GM21737 (cell line): ENCODE measurements at regions not wholly inside any gene's neighbourhood (a gene's known extent, or its start where the extent isn't known, plus 50 kb on each side); places are given as distances from the start of the nearest gene placed in this dataset.
"Not testable (repeated sequence)": the region's sequence is repeated elsewhere in the genome, so short reads cannot be mapped to it uniquely, and the experiment has no call there.

ENCODE experiments used
- ATAC-seq: cut with Tn5 transposase; IDR thresholded peaks from one replicate; pipeline ENCODE4 v1.9.1; 2021; ENCODE audit warnings: mild to moderate bottlenecking, moderate library complexity; ENCODE audit not compliant: unreplicated experiment

GRCh38 chr2:219724628-219725027, 97.2 kb downstream of the SLC4A3 start:
- no peak for ATAC-seq

DNA sequence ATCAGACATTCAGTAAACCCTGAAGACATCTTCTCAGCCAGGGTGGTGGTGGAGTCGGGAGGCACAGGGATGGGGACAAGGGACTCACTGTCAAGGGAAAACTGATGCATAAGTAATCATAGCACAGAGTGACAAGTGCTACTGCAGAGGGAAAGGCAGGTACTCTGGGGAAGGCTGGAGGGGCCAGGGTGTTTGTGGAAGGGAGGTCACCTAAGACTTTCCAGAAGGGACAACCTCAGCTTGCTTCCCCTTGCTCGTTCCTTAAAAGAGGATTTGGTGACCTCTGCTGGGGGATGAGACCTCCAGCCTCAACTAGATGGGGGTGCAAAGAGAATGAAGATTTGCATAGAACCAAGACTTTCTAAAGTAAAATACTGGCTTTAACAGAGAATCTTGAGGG, 99.5 kb downstream of the SLC4A3 start:
- ATAC-seq: no peak

DNA sequence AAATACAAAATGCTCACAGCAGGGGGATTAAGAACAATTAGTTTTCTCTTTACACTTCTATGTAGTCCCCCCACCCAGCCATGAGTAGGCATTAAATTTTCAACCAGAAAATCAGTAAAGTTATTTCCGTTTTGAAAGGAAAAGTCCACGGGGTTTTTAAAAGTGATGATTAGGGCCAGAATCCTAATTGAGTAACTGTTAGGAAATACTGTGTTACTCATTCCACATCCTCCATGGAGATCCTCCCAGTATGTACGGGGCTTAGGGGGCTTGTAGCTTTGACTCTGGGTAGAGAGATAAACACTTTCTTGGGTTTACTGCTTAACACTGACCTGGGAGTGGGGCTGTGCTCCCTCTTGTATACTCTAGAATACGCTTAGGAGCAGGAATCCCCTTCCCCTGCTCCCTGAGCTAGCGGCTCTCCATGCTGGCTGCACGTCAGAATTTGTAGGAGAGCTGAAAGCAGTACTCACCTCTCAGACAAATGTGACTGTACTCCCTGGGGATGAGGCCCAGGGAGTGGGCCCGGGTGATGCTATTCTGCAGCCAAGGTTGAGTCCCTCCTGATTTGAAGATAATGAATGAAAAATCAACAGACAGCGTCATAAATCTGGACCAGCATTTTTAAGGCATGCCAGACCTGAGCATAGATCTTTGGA, 100.5 kb downstream of the SLC4A3 start:
- ATAC-seq: no peak

DNA sequence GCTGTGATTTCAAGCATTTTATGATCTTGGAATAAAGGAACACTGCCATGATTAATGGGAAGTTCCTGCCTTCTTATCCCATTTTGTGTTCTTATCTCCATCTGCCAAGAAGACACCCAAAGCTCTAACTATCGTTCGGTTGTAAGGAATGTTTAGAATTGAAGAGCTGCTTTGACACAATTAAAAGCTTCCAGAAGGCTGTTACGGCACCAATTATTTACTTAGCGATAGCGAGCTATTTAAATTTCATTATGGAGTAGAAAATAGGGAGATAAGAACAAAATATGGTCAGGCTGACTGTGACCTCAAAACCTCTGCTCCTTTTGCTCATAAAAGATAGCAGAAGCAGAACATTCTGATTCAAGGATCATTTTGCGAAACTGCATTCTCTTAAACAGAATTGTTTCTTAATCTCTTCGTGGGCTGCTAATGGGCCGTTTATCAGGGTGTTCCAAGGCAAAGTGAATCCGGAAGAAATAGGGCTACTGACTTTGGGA, 101.6 kb downstream of the SLC4A3 start:
- ATAC-seq: no peak

DNA sequence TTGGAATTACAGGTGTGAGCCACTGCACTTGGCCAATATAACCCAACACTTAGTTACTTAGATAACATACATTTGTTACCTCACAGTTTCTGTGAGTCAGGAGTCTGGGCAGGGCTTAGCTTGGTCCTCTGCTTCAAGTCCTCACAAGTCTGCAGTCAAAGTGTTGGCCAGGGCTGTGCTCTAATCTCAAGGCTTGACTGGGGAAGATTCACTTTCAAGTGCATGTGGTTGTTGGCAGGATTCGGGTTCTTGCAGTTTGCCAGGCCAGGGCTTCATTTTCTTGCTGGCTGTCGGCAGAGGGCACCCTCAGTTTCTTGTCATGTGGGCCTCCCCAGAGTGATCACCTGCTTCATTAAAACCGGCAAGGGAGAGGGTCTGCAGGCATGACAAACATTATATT, 103.7 kb downstream of the SLC4A3 start:
- ATAC-seq: no peak

GRCh38 chr2:219733106-219733505, 105.7 kb downstream of the SLC4A3 start:
- no peak for ATAC-seq

DNA sequence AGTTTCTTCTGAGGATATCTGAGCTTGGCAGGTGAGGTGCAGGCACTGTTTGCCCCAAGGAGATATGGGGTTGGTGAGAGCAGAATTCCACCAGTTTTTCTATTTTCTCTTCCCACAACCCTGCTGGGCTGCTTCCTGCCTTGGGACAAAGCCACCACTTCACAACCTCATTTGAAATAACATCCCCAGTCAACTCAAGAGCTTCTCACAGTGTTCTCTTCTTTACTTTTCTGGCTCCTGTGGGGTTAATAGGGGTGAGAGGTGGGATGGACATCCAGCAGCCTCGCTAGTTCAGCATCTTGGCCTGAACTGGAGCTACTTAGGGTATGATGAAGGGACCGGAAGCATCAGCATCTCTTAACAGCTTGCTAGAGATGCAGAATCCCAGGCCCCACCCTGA, 106.3 kb downstream of the SLC4A3 start:
- ATAC-seq: no peak

- no peak for ATAC-seq
Observed at GRCh38 chr2:219736209-219736608, 108.8 kb downstream of the SLC4A3 start.

DNA sequence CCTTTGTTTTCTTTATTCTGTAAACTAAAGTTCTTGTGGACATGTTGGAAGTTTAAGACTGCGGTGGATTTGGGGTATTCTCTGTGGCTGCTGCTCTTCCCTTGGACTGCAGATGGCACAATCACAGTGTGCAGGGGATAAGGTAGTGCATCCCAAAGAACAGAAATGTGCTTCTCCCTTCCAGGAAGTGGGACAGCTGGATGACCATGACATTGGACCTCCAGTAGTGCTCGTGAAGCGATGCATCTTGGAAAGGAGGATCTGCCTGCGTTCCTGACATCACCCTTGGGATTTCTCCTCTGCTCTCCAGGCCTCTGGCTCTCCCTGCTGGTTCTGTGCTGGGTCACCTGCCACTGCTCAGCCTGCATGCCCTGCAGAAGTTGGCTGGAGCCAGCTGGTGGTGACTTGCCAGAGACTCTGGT, 109.9 kb downstream of the SLC4A3 start:
- ATAC-seq: no peak

DNA sequence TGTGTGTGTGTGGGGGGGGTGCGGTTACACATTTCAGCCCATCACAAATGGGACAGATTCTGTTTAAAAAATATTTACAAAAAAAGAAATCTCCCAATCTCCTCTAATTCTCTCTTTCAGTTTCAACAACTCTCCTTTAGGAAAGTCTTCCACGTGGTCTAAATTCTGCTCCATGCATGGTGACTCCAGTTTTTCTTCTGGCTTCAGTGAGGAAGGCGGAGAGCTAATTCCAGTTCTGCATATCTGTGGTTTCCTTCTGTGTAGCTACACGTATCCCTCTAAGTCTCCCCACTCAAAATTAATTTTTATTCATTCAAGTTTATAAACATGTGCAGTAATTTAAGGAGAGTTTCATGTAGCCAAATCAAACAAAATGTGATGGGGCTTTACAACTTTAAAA, 111.6 kb downstream of the SLC4A3 start:
- no peak for ATAC-seq

DNA sequence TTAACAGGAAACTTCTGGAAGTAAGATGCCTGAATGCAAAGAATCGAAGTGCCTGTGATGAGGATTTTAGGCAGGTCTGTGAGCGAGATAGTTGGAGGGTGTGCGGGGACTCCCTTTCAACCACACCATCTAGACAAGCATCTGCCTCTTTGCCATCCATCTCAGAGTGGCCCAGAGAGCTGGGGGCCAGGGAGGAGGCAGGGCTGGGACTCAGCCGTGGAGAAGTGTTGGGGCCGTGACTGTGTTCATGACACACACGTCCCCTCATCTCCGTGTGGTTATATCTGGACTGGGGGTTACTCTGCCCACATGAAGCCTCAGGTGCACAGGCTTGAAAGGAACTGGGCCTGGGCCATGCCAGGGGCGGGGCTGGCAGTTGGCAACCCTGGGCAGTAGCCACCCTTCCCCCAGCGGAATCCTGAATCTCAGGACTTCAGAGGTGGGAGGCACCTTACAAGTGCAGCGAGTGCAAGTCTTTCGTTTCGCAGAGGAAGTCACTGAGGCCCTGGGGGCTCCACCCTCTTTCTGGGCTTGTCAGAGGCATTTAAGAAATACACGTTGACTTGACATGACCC, 112.5 kb downstream of the SLC4A3 start:
- no peak for ATAC-seq

DNA sequence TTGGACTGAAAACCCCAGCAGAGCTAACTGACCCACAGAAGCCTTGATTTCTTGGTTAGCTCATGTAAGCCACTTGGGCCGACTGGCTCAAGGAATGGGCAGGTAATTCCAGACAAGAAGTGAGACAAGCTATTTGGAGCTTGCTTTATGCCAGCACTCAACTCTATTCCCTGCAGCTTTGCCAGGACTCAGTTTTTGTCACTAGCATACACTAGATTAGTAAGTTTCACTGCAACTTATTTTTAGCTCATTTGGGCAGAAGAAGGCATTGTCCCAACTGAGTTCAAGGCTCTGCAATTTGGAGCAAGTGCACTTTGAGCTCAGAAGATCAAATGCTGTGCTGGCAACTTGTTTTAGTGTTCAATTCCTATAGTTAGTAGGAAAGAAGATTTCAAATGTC, 116.1 kb downstream of the SLC4A3 start:
- ATAC-seq: no peak

DNA sequence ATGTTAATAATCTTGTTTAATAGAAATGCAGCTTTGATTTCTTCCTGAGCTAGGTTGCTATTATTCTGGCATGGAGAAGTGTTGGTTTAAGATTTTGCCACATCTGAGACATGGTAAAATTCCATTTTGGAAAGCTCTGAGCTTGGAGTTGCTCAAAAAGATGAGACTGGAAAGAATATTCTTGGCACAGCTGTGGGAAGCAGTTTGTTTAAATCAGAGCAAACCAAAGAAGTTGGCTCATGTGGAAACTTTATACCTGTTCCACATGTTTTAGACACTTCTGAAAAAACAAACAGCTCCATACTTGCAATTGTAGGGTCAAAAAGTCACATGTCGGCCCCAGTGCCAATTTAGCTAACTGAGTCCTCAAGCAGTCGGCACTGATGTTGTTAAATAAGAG, 116.6 kb downstream of the SLC4A3 start:
- ATAC-seq: no peak

- ATAC-seq: no peak
Observed at GRCh38 chr2:219744600-219744999, 117.2 kb downstream of the SLC4A3 start.

- no peak for ATAC-seq
Observed at GRCh38 chr2:219747637-219748036, 120.2 kb downstream of the SLC4A3 start.

DNA sequence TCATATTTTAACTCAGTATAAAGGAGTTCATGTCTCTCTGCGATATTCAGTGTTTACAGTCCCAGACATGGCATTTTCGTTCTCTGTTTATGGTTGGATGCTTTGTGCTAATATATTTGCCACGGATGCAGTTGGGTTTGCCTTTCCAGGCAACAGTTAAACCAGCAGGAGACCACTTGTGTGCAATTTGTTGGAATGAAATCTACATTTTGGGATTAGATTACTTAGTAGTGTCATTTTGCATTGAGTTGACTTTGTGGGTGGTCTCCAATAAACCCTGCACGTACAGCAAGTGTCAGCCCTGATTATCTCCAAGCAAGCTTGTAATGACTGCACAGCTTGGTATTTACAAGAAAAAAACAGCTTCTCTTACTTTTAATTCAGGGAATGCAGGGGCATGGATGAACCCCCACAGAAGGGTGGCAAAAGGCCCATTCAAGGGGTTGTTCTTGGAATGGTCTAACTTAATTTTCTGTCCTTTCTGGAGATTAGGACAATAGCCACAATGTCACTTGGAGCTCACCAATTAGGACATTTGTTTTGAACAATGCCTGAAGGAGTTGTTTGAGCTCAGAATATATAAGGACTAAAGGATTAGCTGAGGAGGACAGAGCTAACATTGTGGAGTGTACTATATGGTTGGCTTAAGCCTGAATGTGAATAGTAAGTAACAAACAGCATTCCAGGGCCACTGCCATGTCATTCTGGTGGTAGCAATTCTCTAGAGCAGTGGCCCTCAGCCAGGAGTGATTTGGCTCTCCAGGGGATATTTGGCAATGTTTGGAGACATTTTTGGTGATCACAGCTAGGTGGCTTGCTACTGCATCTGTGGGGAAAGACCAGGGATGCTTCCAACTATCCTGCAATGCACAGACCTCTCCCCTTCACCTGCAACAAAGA, 121.5 kb downstream of the SLC4A3 start:
- no peak for ATAC-seq

DNA sequence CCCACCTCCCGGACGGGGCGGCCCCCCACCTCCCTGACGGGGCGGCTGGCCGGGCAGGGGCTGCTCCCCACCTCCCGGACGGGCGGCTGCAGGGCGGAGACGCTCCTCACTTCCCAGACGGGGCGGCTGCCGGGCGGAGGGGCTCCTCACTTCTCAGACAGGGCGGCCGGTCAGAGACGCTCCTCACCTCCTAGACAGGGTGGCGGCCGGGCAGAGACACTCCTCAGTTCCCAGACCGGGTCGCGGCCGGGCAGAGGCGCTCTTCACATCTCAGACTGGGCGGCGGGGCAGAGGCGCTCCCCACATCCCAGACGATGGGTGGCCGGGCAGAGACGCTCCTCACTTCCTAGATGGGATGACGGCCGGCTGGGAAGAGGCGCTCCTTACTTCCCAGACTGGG, 123.7 kb downstream of the SLC4A3 start:
- not testable (repeated sequence) for ATAC-seq

- ATAC-seq: no peak
Observed at GRCh38 chr2:219752726-219753125, 125.3 kb downstream of the SLC4A3 start.

- no peak for ATAC-seq
Observed at GRCh38 chr2:219758907-219759680, 131.7 kb downstream of the SLC4A3 start.

DNA sequence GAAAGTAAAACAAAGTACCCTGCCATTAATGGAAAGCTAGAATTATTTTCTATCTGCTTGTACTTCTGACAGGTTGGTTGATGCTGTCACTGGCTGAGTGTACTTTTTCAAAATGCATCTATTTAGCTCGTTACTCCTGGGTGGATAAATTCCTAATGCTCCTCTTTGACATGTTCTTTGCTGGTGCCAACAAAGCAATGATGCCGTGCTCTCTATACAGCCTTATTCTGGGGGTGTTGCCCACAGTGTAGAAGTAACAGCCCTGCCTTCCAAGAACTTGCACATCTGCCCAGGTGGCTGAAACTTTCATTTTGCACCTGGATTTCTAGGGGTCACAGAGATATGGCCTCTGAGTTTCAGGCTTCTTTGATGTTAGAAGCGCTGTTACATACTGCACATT, 132.4 kb downstream of the SLC4A3 start:
- ATAC-seq: no peak
